A673 (cell line): ENCODE measurements at regions not wholly inside any gene's neighbourhood (a gene's known extent, or its start where the extent isn't known, plus 50 kb on each side); places are given as distances from the start of the nearest gene placed in this dataset.

Experiments used
- BruUV-seq: library from RNA; stranded (reverse); fragments of 400-500 nt; replicated peaks from 2 replicates; lab custom pipeline; 2021; lab: Mats Ljungman, UMichigan
- CTCF ChIA-PET: fragments of 300-600 bp; sonication (Branson Sonifier 250); formaldehyde crosslinking; loops from one replicate; lab custom pipeline; 2022; ENCODE audit warnings: antibody characterized with exemption; lab: Charles Lee
- POLR2A ChIA-PET: fragments of 300-600 bp; sonication (Branson Sonifier 250); formaldehyde crosslinking; loops from one replicate; lab custom pipeline; 2022; ENCODE audit warnings: antibody characterized with exemption; ENCODE audit not compliant: low non-redundant PET; lab: Charles Lee
- DNase-seq: peaks from one replicate; pipeline ENCODE4 v3.0.0-alpha.2; 2015; ENCODE audit warnings: low spot score
- H3K27ac ChIP-seq: fragments of 200-600 bp; sonication (generic); 2 replicates; pipeline ENCODE4 v1.5.1; 2016; ENCODE audit warnings: mixed run types, low read depth, mild to moderate bottlenecking, mixed read lengths, antibody characterized with exemption, low read length; ENCODE audit not compliant: poor library complexity, severe bottlenecking
- H3K27me3 ChIP-seq: fragments of 200-600 bp; sonication (generic); replicated peaks from 2 replicates; pipeline ENCODE4 v1.6.1; 2017; ENCODE audit warnings: mixed run types, low read depth, mild to moderate bottlenecking, mixed read lengths, antibody characterized with exemption, low read length; ENCODE audit not compliant: insufficient read depth, poor library complexity
- H3K36me3 ChIP-seq: fragments of 200-600 bp; sonication (generic); 2 replicates; pipeline ENCODE4 v1.6.1; 2016; ENCODE audit warnings: mixed run types, mild to moderate bottlenecking, mixed read lengths, antibody characterized with exemption, low read length; ENCODE audit not compliant: insufficient read depth, poor library complexity, severe bottlenecking
- H3K4me1 ChIP-seq: fragments of 200-600 bp; sonication (generic); 2 replicates; pipeline ENCODE4 v1.6.1; 2017; ENCODE audit warnings: mixed run types, mild to moderate bottlenecking, mixed read lengths, antibody characterized with exemption, low read length; ENCODE audit not compliant: insufficient read depth, poor library complexity, severe bottlenecking
- H3K4me3 ChIP-seq: fragments of 200-600 bp; sonication (generic); 2 replicates; pipeline ENCODE4 v1.5.1; 2016; ENCODE audit warnings: low read depth, mixed run types, mild to moderate bottlenecking, mixed read lengths, low read length; ENCODE audit not compliant: poor library complexity, severe bottlenecking
- H3K9me3 ChIP-seq: fragments of 200-600 bp; sonication (generic); 2 replicates; pipeline ENCODE4 v1.6.1; 2016; ENCODE audit warnings: mixed run types, low read depth, mild to moderate bottlenecking, mixed read lengths, antibody characterized with exemption, low read length; ENCODE audit not compliant: poor library complexity, severe bottlenecking
- EZH2 ChIP-seq: fragments of 200-600 bp; sonication (generic); IDR thresholded peaks from 2 replicates; pipeline ENCODE4 v1.6.1; 2017; ENCODE audit warnings: borderline replicate concordance, low read depth, mild to moderate bottlenecking, mixed read lengths, antibody characterized with exemption, low read length; ENCODE audit not compliant: poor library complexity, severe bottlenecking
- intact Hi-C: fragments of 100-400 bp; cut with micrococcal nuclease; formaldehyde crosslinking; loops from one replicate; pipeline ENCODE4 v1.10.0; 2022; ENCODE audit not compliant: unreplicated experiment
- TF ChIP-seq, protein P1 (sequence below): fragments of 300-800, 200-600 bp; sonication (generic); conservative IDR thresholded peaks from 2 replicates; pipeline ENCODE4 v1.5.1; 2017; ENCODE audit warnings: low read depth, mild to moderate bottlenecking, antibody characterized with exemption, low read length, moderate library complexity, mixed read lengths

DNA sequence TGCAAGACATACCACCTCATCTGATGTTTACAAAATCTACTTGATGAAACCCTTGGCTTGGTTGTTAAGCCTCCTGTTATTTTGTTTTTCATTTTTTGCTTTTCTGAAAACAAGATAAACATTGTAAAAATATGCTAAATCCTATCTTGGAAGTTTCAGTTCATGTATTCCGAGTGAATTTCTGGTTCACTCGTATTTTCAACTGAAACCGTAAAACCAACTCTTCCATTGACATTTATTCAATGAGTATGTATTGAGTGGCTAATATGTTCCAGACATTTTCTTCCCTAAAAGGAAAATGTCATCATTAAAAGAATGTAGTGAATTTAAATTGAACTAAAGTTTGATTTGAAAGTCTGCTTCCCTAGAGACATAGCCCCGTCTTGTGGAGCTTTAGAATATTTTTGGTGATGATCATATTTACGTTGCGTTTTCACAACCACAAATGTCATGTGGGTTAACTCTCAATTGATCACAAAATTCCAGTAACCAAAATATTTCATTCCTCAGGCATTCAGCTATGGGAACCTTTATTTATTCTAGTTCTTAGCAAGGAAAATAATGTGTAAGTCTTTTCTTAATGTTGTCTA lies 204.2 kb downstream of the MBD2 start:
- CTCF ChIA-PET, result no interaction called here
- no peak overlapping the region for H3K27ac ChIP-seq
- DNase-seq, result no peak
- H3K36me3 ChIP-seq, result no peaks in the 10 kb centered on the region
- intact Hi-C loops, result no loop called here
- H3K27me3 ChIP-seq, result no peaks in the 10 kb centered on the region
- BruUV-seq, result no TSS peak
- TF ChIP-seq, protein P1, sequence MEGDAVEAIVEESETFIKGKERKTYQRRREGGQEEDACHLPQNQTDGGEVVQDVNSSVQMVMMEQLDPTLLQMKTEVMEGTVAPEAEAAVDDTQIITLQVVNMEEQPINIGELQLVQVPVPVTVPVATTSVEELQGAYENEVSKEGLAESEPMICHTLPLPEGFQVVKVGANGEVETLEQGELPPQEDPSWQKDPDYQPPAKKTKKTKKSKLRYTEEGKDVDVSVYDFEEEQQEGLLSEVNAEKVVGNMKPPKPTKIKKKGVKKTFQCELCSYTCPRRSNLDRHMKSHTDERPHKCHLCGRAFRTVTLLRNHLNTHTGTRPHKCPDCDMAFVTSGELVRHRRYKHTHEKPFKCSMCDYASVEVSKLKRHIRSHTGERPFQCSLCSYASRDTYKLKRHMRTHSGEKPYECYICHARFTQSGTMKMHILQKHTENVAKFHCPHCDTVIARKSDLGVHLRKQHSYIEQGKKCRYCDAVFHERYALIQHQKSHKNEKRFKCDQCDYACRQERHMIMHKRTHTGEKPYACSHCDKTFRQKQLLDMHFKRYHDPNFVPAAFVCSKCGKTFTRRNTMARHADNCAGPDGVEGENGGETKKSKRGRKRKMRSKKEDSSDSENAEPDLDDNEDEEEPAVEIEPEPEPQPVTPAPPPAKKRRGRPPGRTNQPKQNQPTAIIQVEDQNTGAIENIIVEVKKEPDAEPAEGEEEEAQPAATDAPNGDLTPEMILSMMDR, result no peak
- no peak for TF ChIP-seq EZH2
- H3K4me3 ChIP-seq, result no peak overlapping the region
- H3K4me1 ChIP-seq, result no peaks in the 10 kb centered on the region
- H3K9me3 ChIP-seq, result no peaks in the 10 kb centered on the region
- POLR2A ChIA-PET, result no interaction called here

- Histone ChIP-seq H3K4me3 (no peak overlapping the region), H3K36me3 (no peaks in the 10 kb centered on the region), H3K4me1 (no peaks in the 10 kb centered on the region), H3K27ac (no peak overlapping the region), H3K27me3 (no peaks in the 10 kb centered on the region), H3K9me3 (no peaks in the 10 kb centered on the region)
- ChIA-PET CTCF (no interaction called here), POLR2A (no interaction called here)
- no peak for DNase-seq
- no TSS peak for BruUV-seq
- TF ChIP-seq, protein P1, result no peak
- no peak for TF ChIP-seq EZH2
- intact Hi-C loops, result no loop called here
Observed at GRCh38 chr18:54019641-54020040, 204.8 kb downstream of the MBD2 start.

DNA sequence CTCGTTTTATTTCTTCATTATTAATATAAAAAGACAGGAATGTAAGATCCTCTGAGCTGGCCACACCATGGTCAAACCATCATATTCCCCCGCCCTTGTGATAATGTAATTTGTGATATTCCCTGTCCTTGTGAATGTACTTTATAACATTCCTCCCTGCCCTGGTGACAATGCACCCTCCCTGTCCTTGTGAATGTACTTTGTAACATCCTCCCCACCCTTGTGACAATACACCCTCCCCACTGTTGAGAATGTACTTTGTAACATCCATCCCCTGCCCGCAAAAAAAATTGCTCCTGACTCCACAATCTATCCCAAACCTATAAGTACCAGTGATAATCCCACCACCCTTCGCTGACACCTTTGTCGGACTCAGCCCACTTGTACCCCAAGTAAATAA lies 211.0 kb downstream of the MBD2 start:
- no peak overlapping the region for H3K4me3 ChIP-seq
- no peaks in the 10 kb centered on the region for H3K27me3 ChIP-seq
- POLR2A ChIA-PET, result no interaction called here
- no TSS peak for BruUV-seq
- CTCF ChIA-PET, result no interaction called here
- no peaks in the 10 kb centered on the region for H3K4me1 ChIP-seq
- TF ChIP-seq, protein P1, result no peak
- TF ChIP-seq EZH2, result no peak
- intact Hi-C loops, result no loop called here
- no peaks in the 10 kb centered on the region for H3K9me3 ChIP-seq
- no peak for DNase-seq
- no peak overlapping the region for H3K27ac ChIP-seq
- H3K36me3 ChIP-seq, result no peaks in the 10 kb centered on the region
